ENCODE measurements at regions not wholly inside any gene's neighbourhood (a gene's known extent, or its start where the extent isn't known, plus 50 kb on each side); places are given as distances from the start of the nearest gene placed in this dataset.
A peak's percentile ranks its signal among the peaks of the same experiment; 100 is the strongest.
"Not testable (repeated sequence)": the region's sequence is repeated elsewhere in the genome, so short reads cannot be mapped to it uniquely, and the experiment has no call there.

GRCh38 chrX:66751136-66751782, 112.4 kb upstream of the EDA2R start:
- H3K9ac ChIP-seq = no peak overlapping the region
- H3K4me2 ChIP-seq (ENCODE audit: low read length) = no peak overlapping the region
- H3K79me2 ChIP-seq = no peaks in the 10 kb centered on the region
- no peaks in the 10 kb centered on the region for H3K9me3 ChIP-seq (ENCODE audit: control insufficient read depth, low read length)
- TF ChIP-seq, protein P1, sequence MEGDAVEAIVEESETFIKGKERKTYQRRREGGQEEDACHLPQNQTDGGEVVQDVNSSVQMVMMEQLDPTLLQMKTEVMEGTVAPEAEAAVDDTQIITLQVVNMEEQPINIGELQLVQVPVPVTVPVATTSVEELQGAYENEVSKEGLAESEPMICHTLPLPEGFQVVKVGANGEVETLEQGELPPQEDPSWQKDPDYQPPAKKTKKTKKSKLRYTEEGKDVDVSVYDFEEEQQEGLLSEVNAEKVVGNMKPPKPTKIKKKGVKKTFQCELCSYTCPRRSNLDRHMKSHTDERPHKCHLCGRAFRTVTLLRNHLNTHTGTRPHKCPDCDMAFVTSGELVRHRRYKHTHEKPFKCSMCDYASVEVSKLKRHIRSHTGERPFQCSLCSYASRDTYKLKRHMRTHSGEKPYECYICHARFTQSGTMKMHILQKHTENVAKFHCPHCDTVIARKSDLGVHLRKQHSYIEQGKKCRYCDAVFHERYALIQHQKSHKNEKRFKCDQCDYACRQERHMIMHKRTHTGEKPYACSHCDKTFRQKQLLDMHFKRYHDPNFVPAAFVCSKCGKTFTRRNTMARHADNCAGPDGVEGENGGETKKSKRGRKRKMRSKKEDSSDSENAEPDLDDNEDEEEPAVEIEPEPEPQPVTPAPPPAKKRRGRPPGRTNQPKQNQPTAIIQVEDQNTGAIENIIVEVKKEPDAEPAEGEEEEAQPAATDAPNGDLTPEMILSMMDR (IDR thresholded peaks at IDR 0.05) = no peak
- H3K27ac ChIP-seq = no peak overlapping the region
- H2AFZ ChIP-seq = no peak overlapping the region
- H3K4me1 ChIP-seq = no peaks in the 10 kb centered on the region
- no peaks in the 10 kb centered on the region for H3K36me3 ChIP-seq (ENCODE audit: control insufficient read depth, insufficient read depth, low read length)
- H3K4me3 ChIP-seq (ENCODE audit: low read depth, low read length) = no peak overlapping the region
- no peaks in the 10 kb centered on the region for H3K27me3 ChIP-seq (ENCODE audit: control insufficient read depth, insufficient read depth, low read length)

- not testable (repeated sequence) for H3K9me3 ChIP-seq (ENCODE audit: control insufficient read depth, low read length); H3K9ac ChIP-seq; H2AFZ ChIP-seq; H3K4me2 ChIP-seq (ENCODE audit: low read length); H3K27ac ChIP-seq; H3K4me1 ChIP-seq; H3K27me3 ChIP-seq (ENCODE audit: control insufficient read depth, insufficient read depth, low read length); H3K79me2 ChIP-seq; H3K4me3 ChIP-seq (ENCODE audit: low read depth, low read length); H3K36me3 ChIP-seq (ENCODE audit: control insufficient read depth, insufficient read depth, low read length)
Measured at GRCh38 chrX:66744519-66744918, 105.6 kb upstream of the EDA2R start.

- TF ChIP-seq, protein P1 (IDR thresholded peaks at IDR 0.05) = no peak
- no peak overlapping the region for H3K27ac ChIP-seq
- no peaks in the 10 kb centered on the region for H3K9me3 ChIP-seq (ENCODE audit: control insufficient read depth, low read length)
- no peak overlapping the region for H3K4me3 ChIP-seq (ENCODE audit: low read depth, low read length)
- no peak overlapping the region for H3K4me2 ChIP-seq (ENCODE audit: low read length)
- no peaks in the 10 kb centered on the region for H3K79me2 ChIP-seq
- H3K4me1 ChIP-seq = no peaks in the 10 kb centered on the region
- H2AFZ ChIP-seq = no peak overlapping the region
- H3K9ac ChIP-seq = no peak overlapping the region
- no peaks in the 10 kb centered on the region for H3K27me3 ChIP-seq (ENCODE audit: control insufficient read depth, insufficient read depth, low read length)
- H3K36me3 ChIP-seq (ENCODE audit: control insufficient read depth, insufficient read depth, low read length) = no peaks in the 10 kb centered on the region
Measured at GRCh38 chrX:66731398-66731797, 92.5 kb upstream of the EDA2R start.

DNA sequence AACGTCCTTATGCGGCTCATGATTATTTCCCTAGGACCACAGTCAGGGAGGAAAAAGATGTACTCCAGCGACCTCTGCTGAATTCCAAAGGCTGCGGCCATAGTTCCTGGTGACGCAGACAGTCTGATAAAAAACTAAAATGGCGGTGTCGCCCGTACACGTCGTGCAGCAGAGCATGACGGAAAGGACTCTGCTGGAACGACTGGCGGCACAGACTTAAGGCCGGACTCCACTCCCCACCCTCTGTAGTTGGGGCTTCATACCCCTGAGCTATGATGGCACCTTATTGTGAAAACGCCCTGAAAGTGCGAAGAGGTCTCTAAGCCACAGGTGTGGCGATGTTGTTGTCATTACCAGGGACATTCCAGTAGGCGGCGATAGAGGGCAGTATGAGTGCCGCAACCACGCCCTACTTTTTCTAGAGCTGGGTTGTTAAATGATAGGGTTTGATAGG, 90.0 kb upstream of the EDA2R start:
- Histone ChIP-seq H3K9me3 (ENCODE audit: control insufficient read depth, low read length) (no peaks in the 10 kb centered on the region), H3K4me3 (ENCODE audit: low read depth, low read length) (peak overlapping the region; percentile 60), H3K27me3 (ENCODE audit: control insufficient read depth, insufficient read depth, low read length) (no peaks in the 10 kb centered on the region), H3K36me3 (ENCODE audit: control insufficient read depth, insufficient read depth, low read length) (no peaks in the 10 kb centered on the region), H2AFZ (no peak overlapping the region), H3K79me2 (no peaks in the 10 kb centered on the region), H3K9ac (no peak overlapping the region), H3K4me1 (no peaks in the 10 kb centered on the region), H3K4me2 (ENCODE audit: low read length) (peak overlapping the region; percentile 40), H3K27ac (no peak overlapping the region)
- TF ChIP-seq, protein P1 (IDR thresholded peaks at IDR 0.05) = no peak

GRCh38 chrX:66717926-66718325, 79.0 kb upstream of the EDA2R start:
- Histone ChIP-seq H3K4me3 (ENCODE audit: low read depth, low read length) (no peak overlapping the region), H2AFZ (no peak overlapping the region)

More at GRCh38 chrX:66717926-66718325, 79.0 kb upstream of the EDA2R start:
- H3K27me3 ChIP-seq (ENCODE audit: control insufficient read depth, insufficient read depth, low read length) = no peaks in the 10 kb centered on the region
- no peaks in the 10 kb centered on the region for H3K79me2 ChIP-seq
- H3K36me3 ChIP-seq (ENCODE audit: control insufficient read depth, insufficient read depth, low read length) = no peaks in the 10 kb centered on the region
- H3K4me1 ChIP-seq = no peaks in the 10 kb centered on the region
- no peak overlapping the region for H3K9ac ChIP-seq
- H3K9me3 ChIP-seq (ENCODE audit: control insufficient read depth, low read length) = no peaks in the 10 kb centered on the region
- no peak overlapping the region for H3K27ac ChIP-seq
- TF ChIP-seq, protein P1 (IDR thresholded peaks at IDR 0.05) = no peak
- no peak overlapping the region for H3K4me2 ChIP-seq (ENCODE audit: low read length)
